K562 (cell line): ENCODE measurements at regions not wholly inside any gene's neighbourhood (a gene's known extent, or its start where the extent isn't known, plus 50 kb on each side); places are given as distances from the start of the nearest gene placed in this dataset.

Experiments used
- ATAC-seq: fragments of 200-7000 bp; cut with Tn5 transposase; 3 replicates; pipeline ENCODE4 v1.9.1; 2020; ENCODE audit warnings: moderate library complexity
- BruUV-seq: library from RNA; stranded (reverse); fragments of 400-500 nt; replicated peaks from 2 replicates; lab custom pipeline; 2021; lab: Mats Ljungman, UMichigan
- CTCF ChIA-PET: fragments of 300-600 bp; formaldehyde crosslinking; extraction: SDS; loops from one replicate; lab custom pipeline; 2021; ENCODE audit warnings: low intra/inter-chr PET ratio; lab: Yijun Ruan, JAX
- POLR2A ChIA-PET: fragments of 300-600, 350-650 bp; sonication (Branson Sonifier 250); formaldehyde crosslinking; extraction: SDS; loops from one replicate; lab custom pipeline; 2021; ENCODE audit warnings: antibody characterized with exemption, inconsistent platforms; lab: Yijun Ruan, JAX
- DNase-seq, 4 experiments: peaks; one replicate each; pipeline versions ENCODE4 v3.0.0 to v3.0.0-alpha.2; 2011 to 2018; ENCODE audit warnings: low spot score in 3 of 4, mixed read lengths in 3 of 4; ENCODE audit errors: extremely low read depth in 1 of 4
- FAIRE-seq: peaks from 2 replicates; lab custom pipeline; 2011; peaks lifted over from hg19 to GRCh38; lab: Jason Lieb, UNC
- H2AFZ ChIP-seq: 2 replicates; pipeline ENCODE4 v1.6.0; 2011; ENCODE audit warnings: low read depth, low read length, control low read depth, inconsistent platforms
- H3K27ac ChIP-seq: fragments of 200-600 bp; 3 replicates; pipeline ENCODE4 v1.8.0; 2011; ENCODE audit warnings: low read depth, mild to moderate bottlenecking, control low read depth, inconsistent platforms, low read length, moderate library complexity, mixed read lengths; ENCODE audit errors: extremely low read depth
- H3K27me3 ChIP-seq, 2 experiments: fragments of 300-600 bp in 1 of 2; 2 replicates in 1 of 2; 3 replicates in 1 of 2; pipeline versions ENCODE4 v1.6.0 to v1.8.0; 2011; ENCODE audit warnings: inconsistent platforms in 2 of 2, low read length in 2 of 2, mild to moderate bottlenecking in 1 of 2, mixed read lengths in 1 of 2, moderate library complexity in 1 of 2; ENCODE audit not compliant: control insufficient read depth in 2 of 2, insufficient read depth in 2 of 2
- H3K36me3 ChIP-seq: fragments of 300-600 bp; 3 replicates; pipeline ENCODE4 v1.8.0; 2011; ENCODE audit warnings: mild to moderate bottlenecking, low read length, inconsistent platforms; ENCODE audit not compliant: control insufficient read depth, insufficient read depth
- H3K4me1 ChIP-seq, 2 experiments: fragments of 200-600 bp in 1 of 2; replicated peaks in 1 of 2; 2 replicates in 1 of 2; 3 replicates in 1 of 2; pipeline versions ENCODE4 v1.5.1 to v1.8.0; 2011; ENCODE audit warnings: inconsistent platforms in 2 of 2, low read length in 2 of 2, mild to moderate bottlenecking in 1 of 2, mixed read lengths in 1 of 2, moderate library complexity in 1 of 2; ENCODE audit not compliant: control insufficient read depth in 2 of 2, insufficient read depth in 2 of 2
- H3K4me2 ChIP-seq: 2 replicates; pipeline ENCODE4 v1.6.1; 2011; ENCODE audit warnings: low read length, control low read depth, inconsistent platforms, mixed read lengths; ENCODE audit not compliant: insufficient read depth
- H3K4me3 ChIP-seq: fragments of 200-600 bp; sonication (generic), shearing (Covaris generic); 2 replicates; pipeline ENCODE4 v1.5.1; 2016; ENCODE audit warnings: control low read depth, inconsistent platforms
- H3K79me2 ChIP-seq: fragments of 200-600 bp; 3 replicates; pipeline ENCODE4 v1.8.0; 2011; ENCODE audit warnings: low read length, inconsistent platforms; ENCODE audit not compliant: control insufficient read depth, insufficient read depth
- H3K9ac ChIP-seq, 2 experiments: 2 replicates each; pipeline versions ENCODE4 v1.6.0 to v1.6.1; 2011; ENCODE audit warnings: low read depth in 2 of 2, low read length in 2 of 2, control low read depth in 1 of 2, inconsistent platforms in 1 of 2, mild to moderate bottlenecking in 1 of 2, mixed read lengths in 1 of 2; ENCODE audit not compliant: insufficient read depth in 1 of 2
- H3K9me1 ChIP-seq: one replicate; pipeline ENCODE4 v1.6.0; 2011; ENCODE audit warnings: inconsistent platforms, mild to moderate bottlenecking, low read length, moderate library complexity; ENCODE audit not compliant: control insufficient read depth, insufficient read depth
- H3K9me3 ChIP-seq: replicated peaks from 2 replicates; pipeline ENCODE4 v1.5.1; 2011; ENCODE audit warnings: low read depth, low read length, inconsistent platforms; ENCODE audit not compliant: control insufficient read depth, insufficient read depth
- H4K20me1 ChIP-seq: replicated peaks from 2 replicates; pipeline ENCODE4 v1.6.1; 2011; ENCODE audit warnings: low read length, inconsistent platforms, mixed read lengths; ENCODE audit not compliant: control insufficient read depth, insufficient read depth
- BACH1 ChIP-seq: fragments of 200-800 bp; sonication (Bioruptor generic); IDR thresholded peaks from 2 replicates; pipeline ENCODE4 v1.6.1; 2016; ENCODE audit warnings: missing genetic modification characterization, missing compliant biosample characterization
- EHMT2 ChIP-seq: fragments of 450-650 bp; IDR thresholded peaks from 2 replicates; pipeline ENCODE4 v1.6.1; 2018; ENCODE audit warnings: antibody characterized with exemption
- ESRRA ChIP-seq: fragments of 450-650 bp; IDR thresholded peaks from 2 replicates; pipeline ENCODE4 v1.6.1; 2014; ENCODE audit warnings: low read depth, mild to moderate bottlenecking, moderate library complexity, borderline replicate concordance
- FOSL1 ChIP-seq: fragments of 200-800 bp; sonication (Bioruptor generic); conservative IDR thresholded peaks from 2 replicates; pipeline ENCODE4 v1.6.1; 2016; ENCODE audit warnings: missing genetic modification characterization, missing compliant biosample characterization
- FOXA1 ChIP-seq: fragments of 450-650 bp; IDR thresholded peaks from 2 replicates; pipeline ENCODE4 v1.6.1; 2016; ENCODE audit warnings: mild to moderate bottlenecking, borderline replicate concordance
- NBN ChIP-seq: fragments of 450-650 bp; IDR thresholded peaks from 2 replicates; pipeline ENCODE4 v1.6.1; 2016; ENCODE audit warnings: low read depth, mild to moderate bottlenecking
- NR2C2 ChIP-seq, 2 experiments: fragments of 200-800 bp in 1 of 2; sonication (Bioruptor generic) in 1 of 2; sonication (generic) in 1 of 2; formaldehyde crosslinking in 1 of 2; IDR thresholded peaks; 2 replicates each; pipeline versions ENCODE4 v1.6.1 to v1.8.0; 2016 to 2022; ENCODE audit warnings: mild to moderate bottlenecking in 1 of 2, missing compliant biosample characterization in 1 of 2, missing genetic modification characterization in 1 of 2, missing genetic modification reagents in 1 of 2
- STAT5A ChIP-seq: IDR thresholded peaks from 2 replicates; pipeline ENCODE4 v1.6.1; 2012; ENCODE audit warnings: low read length, inconsistent platforms, borderline replicate concordance
- WGBS: fragments of 100-300 bp; shearing (Covaris generic); methylation state at CpG from one replicate; pipeline ENCODE4 v1.1.6; 2016; ENCODE audit warnings: low coverage, mixed read lengths; ENCODE audit not compliant: insufficient coverage; ENCODE audit errors: missing lambda C conversion rate; 5-methylcytosine and 5-hydroxymethylcytosine counted together
- in situ Hi-C: fragments of 300-500 bp; cut with MboI; formaldehyde crosslinking; loops from 4 replicates; pipeline ENCODE4 v1.15.0; 2018; ENCODE audit warnings: inconsistent platforms, mixed read lengths
- intact Hi-C: fragments of 100-400 bp; cut with micrococcal nuclease; formaldehyde crosslinking; loops from 2 replicates; pipeline ENCODE4 v1.14.2; 2022
- TF ChIP-seq, protein P1 (sequence below), 2 experiments: fragments of 450-650 bp; IDR thresholded peaks; 2 replicates each; pipeline ENCODE4 v1.6.1; 2018; ENCODE audit warnings: mild to moderate bottlenecking in 2 of 2, low read depth in 1 of 2; ENCODE audit not compliant: partially characterized antibody in 2 of 2
- TF ChIP-seq, protein P2 (sequence below): sonication (generic); formaldehyde crosslinking; IDR thresholded peaks from 2 replicates; pipeline ENCODE4 v1.8.1; 2023; ENCODE audit warnings: mild to moderate bottlenecking, missing genetic modification reagents, moderate library complexity
- TF ChIP-seq, protein P3 (sequence below): sonication (generic); formaldehyde crosslinking; IDR thresholded peaks from 2 replicates; pipeline ENCODE4 v1.8.1; 2023; ENCODE audit warnings: mild to moderate bottlenecking, missing genetic modification reagents

DNA sequence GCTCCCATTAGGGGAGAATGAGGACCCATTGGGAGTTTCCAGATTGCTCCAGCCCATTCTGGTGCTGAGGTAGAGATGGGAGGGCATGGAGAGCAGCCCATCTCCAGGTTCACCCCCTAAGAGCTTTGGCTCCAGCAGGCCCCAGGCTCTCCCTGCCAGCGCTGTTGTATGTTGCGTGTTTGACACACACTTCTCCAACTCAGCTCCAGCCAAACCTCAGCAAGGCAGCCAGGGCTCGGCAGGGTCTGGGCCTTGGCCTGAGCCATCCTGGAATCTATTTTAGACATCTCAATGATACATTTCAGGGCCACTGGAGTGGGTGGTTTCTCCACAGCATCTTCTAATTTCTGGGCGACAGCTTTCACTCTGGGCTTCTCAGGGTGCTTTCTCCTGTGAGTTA is 117.0 kb downstream of the NAV1 start (continued):
- TF ChIP-seq STAT5A = no peak

DNA sequence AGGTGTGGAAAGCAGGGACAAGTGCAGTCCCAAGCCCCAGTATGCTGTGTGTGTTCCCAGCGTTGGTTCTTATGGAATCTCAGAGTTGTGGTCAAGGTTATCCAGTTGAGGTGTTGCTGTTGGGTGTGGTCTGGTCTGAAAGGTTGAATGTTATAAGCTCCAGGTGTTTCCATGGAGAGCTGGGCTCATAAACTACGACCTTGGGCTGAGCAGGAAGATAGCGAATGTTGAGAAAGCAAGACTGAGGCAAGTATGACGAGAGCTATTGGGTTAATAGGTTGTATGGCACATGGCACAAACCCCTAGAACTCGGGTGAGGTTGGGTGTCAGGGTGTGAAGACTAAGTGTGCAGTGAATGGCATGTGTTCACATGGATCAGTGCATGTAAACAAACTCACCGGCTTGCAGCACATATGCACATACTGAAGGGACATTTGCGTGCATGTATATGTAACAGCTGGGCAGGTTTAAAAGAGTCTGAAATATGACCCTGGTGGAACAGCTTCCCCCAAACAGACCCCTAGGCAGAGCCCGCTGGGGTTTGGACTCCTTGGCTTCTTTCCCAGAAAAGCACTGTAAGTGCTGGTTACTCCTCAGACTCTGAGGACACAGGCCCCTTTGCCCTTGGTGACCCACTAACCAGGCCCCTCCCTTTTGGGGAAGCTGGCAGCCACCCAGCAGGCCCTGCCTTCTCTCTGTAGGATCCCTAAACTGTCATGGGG is 117.5 kb downstream of the NAV1 start:
- no peak overlapping the region for H2AFZ ChIP-seq
- peaks cover 0 to 25% of the 10 kb centered on the region in 2 experiments; a peak in 4 of 5 replicates for H3K4me1 ChIP-seq
- FAIRE-seq (no peak), ATAC-seq (no peak), DNase-seq (no peak)
- H3K79me2 ChIP-seq = peaks cover 9% of the 10 kb centered on the region
- H3K9me1 ChIP-seq = no peaks in the 10 kb centered on the region
- H3K4me2 ChIP-seq = no peak overlapping the region
- H3K36me3 ChIP-seq = no peaks in the 10 kb centered on the region
- no peaks in the 10 kb centered on the region for H3K27me3 ChIP-seq
- ChIA-PET CTCF (interaction anchor here (0.6 kb wide), 1 partner anchor 32 kb away, joined by 3 read pairs; no protein-coding TSS in a partner anchor), POLR2A (interaction anchor here (1.2 to 3.2 kb wide), 4 partner anchors 16 to 94 kb away, joined by 3 to 11 read pairs (median 3); no protein-coding TSS in a partner anchor)
- intact Hi-C loops = loop anchor here (2.0 kb wide), 1 partner anchor 46 kb away; no protein-coding TSS in a partner anchor
- H3K4me3 ChIP-seq = no peak overlapping the region
- in situ Hi-C loops = no loop called here
- H3K9me3 ChIP-seq = no peaks in the 10 kb centered on the region
- no peak overlapping the region; a peak in 1 of 4 replicates for H3K9ac ChIP-seq
- no TSS peak for BruUV-seq
- WGBS = 28% methylated on average over 8 of the region's 8 CpGs
- no peak overlapping the region for H3K27ac ChIP-seq
- H4K20me1 ChIP-seq = peaks cover 8% of the 10 kb centered on the region; the same call in 1 of the 2 replicates
- TF ChIP-seq, protein P1, sequence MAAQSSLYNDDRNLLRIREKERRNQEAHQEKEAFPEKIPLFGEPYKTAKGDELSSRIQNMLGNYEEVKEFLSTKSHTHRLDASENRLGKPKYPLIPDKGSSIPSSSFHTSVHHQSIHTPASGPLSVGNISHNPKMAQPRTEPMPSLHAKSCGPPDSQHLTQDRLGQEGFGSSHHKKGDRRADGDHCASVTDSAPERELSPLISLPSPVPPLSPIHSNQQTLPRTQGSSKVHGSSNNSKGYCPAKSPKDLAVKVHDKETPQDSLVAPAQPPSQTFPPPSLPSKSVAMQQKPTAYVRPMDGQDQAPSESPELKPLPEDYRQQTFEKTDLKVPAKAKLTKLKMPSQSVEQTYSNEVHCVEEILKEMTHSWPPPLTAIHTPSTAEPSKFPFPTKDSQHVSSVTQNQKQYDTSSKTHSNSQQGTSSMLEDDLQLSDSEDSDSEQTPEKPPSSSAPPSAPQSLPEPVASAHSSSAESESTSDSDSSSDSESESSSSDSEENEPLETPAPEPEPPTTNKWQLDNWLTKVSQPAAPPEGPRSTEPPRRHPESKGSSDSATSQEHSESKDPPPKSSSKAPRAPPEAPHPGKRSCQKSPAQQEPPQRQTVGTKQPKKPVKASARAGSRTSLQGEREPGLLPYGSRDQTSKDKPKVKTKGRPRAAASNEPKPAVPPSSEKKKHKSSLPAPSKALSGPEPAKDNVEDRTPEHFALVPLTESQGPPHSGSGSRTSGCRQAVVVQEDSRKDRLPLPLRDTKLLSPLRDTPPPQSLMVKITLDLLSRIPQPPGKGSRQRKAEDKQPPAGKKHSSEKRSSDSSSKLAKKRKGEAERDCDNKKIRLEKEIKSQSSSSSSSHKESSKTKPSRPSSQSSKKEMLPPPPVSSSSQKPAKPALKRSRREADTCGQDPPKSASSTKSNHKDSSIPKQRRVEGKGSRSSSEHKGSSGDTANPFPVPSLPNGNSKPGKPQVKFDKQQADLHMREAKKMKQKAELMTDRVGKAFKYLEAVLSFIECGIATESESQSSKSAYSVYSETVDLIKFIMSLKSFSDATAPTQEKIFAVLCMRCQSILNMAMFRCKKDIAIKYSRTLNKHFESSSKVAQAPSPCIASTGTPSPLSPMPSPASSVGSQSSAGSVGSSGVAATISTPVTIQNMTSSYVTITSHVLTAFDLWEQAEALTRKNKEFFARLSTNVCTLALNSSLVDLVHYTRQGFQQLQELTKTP (IDR thresholded peaks at IDR 0.05; ENCODE audit: low read depth in 1 of 2, partially characterized antibody in 2 of 2) = no peak
- TF ChIP-seq FOXA1 (no peak), ESRRA (0 out of 2 replicates have a peak, but pooled peaks have one; percentile 18), FOSL1 (tag) (no peak), NR2C2 (CRISPR knock-in tag; IDR thresholded peaks at IDR 0.05) (no peak), NR2C2 (tag; IDR thresholded peaks at IDR 0.05) (0 out of 2 replicates have a peak, but pooled peaks have one; percentile 27), EHMT2 (no peak), BACH1 (tag) (no peak), NBN (no peak)
- TF ChIP-seq, protein P2, sequence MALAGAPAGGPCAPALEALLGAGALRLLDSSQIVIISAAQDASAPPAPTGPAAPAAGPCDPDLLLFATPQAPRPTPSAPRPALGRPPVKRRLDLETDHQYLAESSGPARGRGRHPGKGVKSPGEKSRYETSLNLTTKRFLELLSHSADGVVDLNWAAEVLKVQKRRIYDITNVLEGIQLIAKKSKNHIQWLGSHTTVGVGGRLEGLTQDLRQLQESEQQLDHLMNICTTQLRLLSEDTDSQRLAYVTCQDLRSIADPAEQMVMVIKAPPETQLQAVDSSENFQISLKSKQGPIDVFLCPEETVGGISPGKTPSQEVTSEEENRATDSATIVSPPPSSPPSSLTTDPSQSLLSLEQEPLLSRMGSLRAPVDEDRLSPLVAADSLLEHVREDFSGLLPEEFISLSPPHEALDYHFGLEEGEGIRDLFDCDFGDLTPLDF (CRISPR knock-in tag) = no peak
- TF ChIP-seq, protein P3, sequence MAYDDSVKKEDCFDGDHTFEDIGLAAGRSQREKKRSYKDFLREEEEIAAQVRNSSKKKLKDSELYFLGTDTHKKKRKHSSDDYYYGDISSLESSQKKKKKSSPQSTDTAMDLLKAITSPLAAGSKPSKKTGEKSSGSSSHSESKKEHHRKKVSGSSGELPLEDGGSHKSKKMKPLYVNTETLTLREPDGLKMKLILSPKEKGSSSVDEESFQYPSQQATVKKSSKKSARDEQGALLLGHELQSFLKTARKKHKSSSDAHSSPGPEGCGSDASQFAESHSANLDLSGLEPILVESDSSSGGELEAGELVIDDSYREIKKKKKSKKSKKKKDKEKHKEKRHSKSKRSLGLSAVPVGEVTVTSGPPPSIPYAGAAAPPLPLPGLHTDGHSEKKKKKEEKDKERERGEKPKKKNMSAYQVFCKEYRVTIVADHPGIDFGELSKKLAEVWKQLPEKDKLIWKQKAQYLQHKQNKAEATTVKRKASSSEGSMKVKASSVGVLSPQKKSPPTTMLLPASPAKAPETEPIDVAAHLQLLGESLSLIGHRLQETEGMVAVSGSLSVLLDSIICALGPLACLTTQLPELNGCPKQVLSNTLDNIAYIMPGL = no peak
